SKM-1 treated with dmso at 0.1 percent for 144 hours (cell line): ENCODE measurements at regions not wholly inside any gene's neighbourhood (a gene's known extent, or its start where the extent isn't known, plus 50 kb on each side); places are given as distances from the start of the nearest gene placed in this dataset.
"Not testable (repeated sequence)": the region's sequence is repeated elsewhere in the genome, so short reads cannot be mapped to it uniquely, and the experiment has no call there.

Experiments used
- DNase-seq: peaks from one replicate; lab custom pipeline; 2025; ENCODE audit not compliant: unreplicated experiment; lab: John Stamatoyannopoulos, UW

GRCh38 chr18:38644875-38645641, 1079.5 kb upstream of the CELF4 start:
- DNase-seq, result no peak

- DNase-seq, result no peak
Observed at GRCh38 chr18:38642711-38643110, 1077.1 kb upstream of the CELF4 start.

GRCh38 chr18:38639700-38640099, 1074.1 kb upstream of the CELF4 start:
- DNase-seq, result not testable (repeated sequence)

GRCh38 chr18:38635709-38636430, 1070.3 kb upstream of the CELF4 start:
- no peak for DNase-seq

GRCh38 chr18:38634117-38634516, 1068.5 kb upstream of the CELF4 start:
- no peak for DNase-seq

GRCh38 chr18:38633333-38633732, 1067.7 kb upstream of the CELF4 start:
- no peak for DNase-seq

- DNase-seq, result no peak
Observed at GRCh38 chr18:38619129-38619528, 1053.5 kb upstream of the CELF4 start.

- no peak for DNase-seq
Observed at GRCh38 chr18:38616306-38616705, 1050.7 kb upstream of the CELF4 start.

GRCh38 chr18:38612904-38613303, 1047.3 kb upstream of the CELF4 start:
- DNase-seq, result no peak

- no peak for DNase-seq
Observed at GRCh38 chr18:38611036-38611964, 1045.7 kb upstream of the CELF4 start.

GRCh38 chr18:38606841-38607240, 1041.2 kb upstream of the CELF4 start:
- no peak for DNase-seq

GRCh38 chr18:38602341-38602740, 1036.7 kb upstream of the CELF4 start:
- DNase-seq, result no peak

- DNase-seq, result no peak
Observed at GRCh38 chr18:38587571-38587970, 1022.0 kb upstream of the CELF4 start.

- DNase-seq, result no peak
Observed at GRCh38 chr18:38586327-38586726, 1020.7 kb upstream of the CELF4 start.

GRCh38 chr18:38579764-38580163, 1014.2 kb upstream of the CELF4 start:
- DNase-seq, result no peak

- no peak for DNase-seq
Observed at GRCh38 chr18:38576916-38577315, 1011.3 kb upstream of the CELF4 start.

GRCh38 chr18:38576349-38576748, 1010.8 kb upstream of the CELF4 start:
- no peak for DNase-seq

- no peak for DNase-seq
Observed at GRCh38 chr18:38575648-38576047, 1010.0 kb upstream of the CELF4 start.

GRCh38 chr18:38575023-38575422, 1009.4 kb upstream of the CELF4 start:
- no peak for DNase-seq

- DNase-seq, result no peak
Observed at GRCh38 chr18:38572554-38573111, 1007.0 kb upstream of the CELF4 start.

- no peak for DNase-seq
Observed at GRCh38 chr18:38571651-38572050, 1006.1 kb upstream of the CELF4 start.
